Liver (tissue), 8 donors: ENCODE measurements at regions not wholly inside any gene's neighbourhood (a gene's known extent, or its start where the extent isn't known, plus 50 kb on each side); places are given as distances from the start of the nearest gene placed in this dataset.

Experiments used
- DNase-seq: peaks from one replicate; pipeline ENCODE4 v3.0.0-alpha.2; 2017; ENCODE audit warnings: low spot score
- H3K27ac ChIP-seq, 2 donors: one replicate each; pipeline ENCODE4 v1.7.0; 2013; ENCODE audit warnings: inconsistent platforms in 2 of 2, low read length in 2 of 2, control low read depth in 1 of 2, low read depth in 1 of 2, mild to moderate bottlenecking in 1 of 2
- H3K27me3 ChIP-seq, 4 donors: one replicate each; pipeline versions ENCODE4 v1.6.1 to v1.7.0; 2013; ENCODE audit warnings: low read length in 3 of 4, inconsistent platforms in 1 of 4, mild to moderate bottlenecking in 1 of 4, moderate library complexity in 1 of 4; ENCODE audit not compliant: control insufficient read depth in 4 of 4, insufficient read depth in 4 of 4
- H3K36me3 ChIP-seq, 4 donors: one replicate each; pipeline versions ENCODE4 v1.6.1 to v1.7.0; 2013; ENCODE audit warnings: low read length in 3 of 4, mild to moderate bottlenecking in 3 of 4, low read depth in 1 of 4, moderate library complexity in 1 of 4; ENCODE audit not compliant: control insufficient read depth in 4 of 4, insufficient read depth in 3 of 4
- H3K4me1 ChIP-seq, 4 donors: one replicate each; pipeline versions ENCODE4 v1.6.1 to v1.7.0; 2013; ENCODE audit warnings: low read length in 3 of 4, mild to moderate bottlenecking in 3 of 4, moderate library complexity in 1 of 4; ENCODE audit not compliant: control insufficient read depth in 4 of 4, insufficient read depth in 4 of 4
- H3K4me3 ChIP-seq, 3 donors: one replicate each; pipeline versions ENCODE4 v1.6.1 to v1.7.0; 2013; ENCODE audit warnings: low read length in 3 of 3, control low read depth in 1 of 3, low read depth in 1 of 3, mild to moderate bottlenecking in 1 of 3
- H3K9ac ChIP-seq, 2 donors: one replicate each; pipeline ENCODE4 v1.7.0; 2013; ENCODE audit warnings: low read length in 2 of 2, mild to moderate bottlenecking in 2 of 2, moderate library complexity in 2 of 2, control low read depth in 1 of 2, low read depth in 1 of 2
- H3K9me3 ChIP-seq, 4 donors: one replicate each; pipeline versions ENCODE4 v1.6.1 to v1.7.0; 2013; ENCODE audit warnings: low read length in 3 of 4; ENCODE audit not compliant: control insufficient read depth in 4 of 4
- EGR1 ChIP-seq, 2 donors: IDR thresholded peaks; 2 replicates each; pipeline ENCODE4 v1.6.1; 2016 to 2018; ENCODE audit warnings: antibody characterized with exemption in 2 of 2, low read depth in 2 of 2
- FOXA1 ChIP-seq: IDR thresholded peaks from 2 replicates; pipeline ENCODE4 v1.6.1; 2016; ENCODE audit warnings: antibody characterized with exemption
- FOXA2 ChIP-seq: IDR thresholded peaks from 2 replicates; pipeline ENCODE4 v1.6.1; 2016; ENCODE audit warnings: antibody characterized with exemption
- GABPA ChIP-seq, 2 donors: IDR thresholded peaks in 1 of 2; conservative IDR thresholded peaks in 1 of 2; 2 replicates each; pipeline ENCODE4 v1.6.1; 2016; ENCODE audit warnings: antibody characterized with exemption in 2 of 2, mild to moderate bottlenecking in 1 of 2, moderate library complexity in 1 of 2
- HNF4A ChIP-seq, 2 donors: conservative IDR thresholded peaks; 2 replicates each; pipeline ENCODE4 v1.6.1; 2016; ENCODE audit warnings: antibody characterized with exemption in 2 of 2, mild to moderate bottlenecking in 2 of 2
- NR2F2 ChIP-seq: IDR thresholded peaks from 2 replicates; pipeline ENCODE4 v1.6.1; 2016; ENCODE audit warnings: antibody characterized with exemption
- RXRA ChIP-seq, 2 donors: IDR thresholded peaks; 2 replicates each; pipeline ENCODE4 v1.6.1; 2017 to 2018; ENCODE audit warnings: antibody characterized with exemption in 2 of 2, mild to moderate bottlenecking in 1 of 2
- SP1 ChIP-seq: IDR thresholded peaks from 2 replicates; pipeline ENCODE4 v1.6.1; 2018; ENCODE audit warnings: antibody characterized with exemption, mild to moderate bottlenecking
- TAF1 ChIP-seq: conservative IDR thresholded peaks from 2 replicates; pipeline ENCODE4 v1.6.1; 2016; ENCODE audit warnings: antibody characterized with exemption, mild to moderate bottlenecking
- YY1 ChIP-seq: IDR thresholded peaks from 2 replicates; pipeline ENCODE4 v1.6.1; 2016; ENCODE audit warnings: antibody characterized with exemption, mild to moderate bottlenecking
- WGBS: extraction: QIAGEN DNeasy Blood & Tissue Kit; methylation state at CpG from one replicate; pipeline ENCODE4 v1.1.7; 2013; 5-methylcytosine and 5-hydroxymethylcytosine counted together
- TF ChIP-seq, protein P1 (sequence below): IDR thresholded peaks from 2 replicates; pipeline ENCODE4 v1.6.1; 2016; ENCODE audit warnings: antibody characterized with exemption
- TF ChIP-seq, protein P2 (sequence below): fragments of 150-350 bp; IDR thresholded peaks from 2 replicates; pipeline ENCODE4 v1.5.1; 2017; ENCODE audit warnings: improper control_type of control experiment, low read depth, low read length; ENCODE audit not compliant: missing input control
- TF ChIP-seq, protein P3 (sequence below): IDR thresholded peaks from 2 replicates; pipeline ENCODE4 v1.6.1; 2016; ENCODE audit warnings: antibody characterized with exemption
- TF ChIP-seq, protein P4 (sequence below): IDR thresholded peaks from 2 replicates; pipeline ENCODE4 v1.6.1; 2016; ENCODE audit warnings: antibody characterized with exemption, mild to moderate bottlenecking
- donor health status: healthy.
- donor health status: healthy.
- donor health status: healthy.
- donor health status: healthy.
- donor health status: healthy.

- Histone ChIP-seq H3K4me1 (no peaks in the 10 kb centered on the region), H3K27me3 (peaks cover 0 to 6% (median 0%) of the 10 kb centered on the region in 4 donors), H3K36me3 (no peaks in the 10 kb centered on the region), H3K9me3 (no peaks in the 10 kb centered on the region), H3K27ac (no peak overlapping the region), H3K9ac (no peak overlapping the region), H3K4me3 (no peak overlapping the region)
- no peak for TF ChIP-seq FOXA2
- no peak for TF ChIP-seq YY1
- TF ChIP-seq EGR1 (IDR thresholded peaks at IDR 0.05; ENCODE audit: low read depth in 2 of 2), result no peak
- TF ChIP-seq RXRA (IDR thresholded peaks at IDR 0.05), result no peak
- TF ChIP-seq, protein P1, sequence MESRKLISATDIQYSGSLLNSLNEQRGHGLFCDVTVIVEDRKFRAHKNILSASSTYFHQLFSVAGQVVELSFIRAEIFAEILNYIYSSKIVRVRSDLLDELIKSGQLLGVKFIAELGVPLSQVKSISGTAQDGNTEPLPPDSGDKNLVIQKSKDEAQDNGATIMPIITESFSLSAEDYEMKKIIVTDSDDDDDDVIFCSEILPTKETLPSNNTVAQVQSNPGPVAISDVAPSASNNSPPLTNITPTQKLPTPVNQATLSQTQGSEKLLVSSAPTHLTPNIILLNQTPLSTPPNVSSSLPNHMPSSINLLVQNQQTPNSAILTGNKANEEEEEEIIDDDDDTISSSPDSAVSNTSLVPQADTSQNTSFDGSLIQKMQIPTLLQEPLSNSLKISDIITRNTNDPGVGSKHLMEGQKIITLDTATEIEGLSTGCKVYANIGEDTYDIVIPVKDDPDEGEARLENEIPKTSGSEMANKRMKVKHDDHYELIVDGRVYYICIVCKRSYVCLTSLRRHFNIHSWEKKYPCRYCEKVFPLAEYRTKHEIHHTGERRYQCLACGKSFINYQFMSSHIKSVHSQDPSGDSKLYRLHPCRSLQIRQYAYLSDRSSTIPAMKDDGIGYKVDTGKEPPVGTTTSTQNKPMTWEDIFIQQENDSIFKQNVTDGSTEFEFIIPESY, result no peak
- TF ChIP-seq, protein P2, sequence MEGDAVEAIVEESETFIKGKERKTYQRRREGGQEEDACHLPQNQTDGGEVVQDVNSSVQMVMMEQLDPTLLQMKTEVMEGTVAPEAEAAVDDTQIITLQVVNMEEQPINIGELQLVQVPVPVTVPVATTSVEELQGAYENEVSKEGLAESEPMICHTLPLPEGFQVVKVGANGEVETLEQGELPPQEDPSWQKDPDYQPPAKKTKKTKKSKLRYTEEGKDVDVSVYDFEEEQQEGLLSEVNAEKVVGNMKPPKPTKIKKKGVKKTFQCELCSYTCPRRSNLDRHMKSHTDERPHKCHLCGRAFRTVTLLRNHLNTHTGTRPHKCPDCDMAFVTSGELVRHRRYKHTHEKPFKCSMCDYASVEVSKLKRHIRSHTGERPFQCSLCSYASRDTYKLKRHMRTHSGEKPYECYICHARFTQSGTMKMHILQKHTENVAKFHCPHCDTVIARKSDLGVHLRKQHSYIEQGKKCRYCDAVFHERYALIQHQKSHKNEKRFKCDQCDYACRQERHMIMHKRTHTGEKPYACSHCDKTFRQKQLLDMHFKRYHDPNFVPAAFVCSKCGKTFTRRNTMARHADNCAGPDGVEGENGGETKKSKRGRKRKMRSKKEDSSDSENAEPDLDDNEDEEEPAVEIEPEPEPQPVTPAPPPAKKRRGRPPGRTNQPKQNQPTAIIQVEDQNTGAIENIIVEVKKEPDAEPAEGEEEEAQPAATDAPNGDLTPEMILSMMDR, result no peak
- TF ChIP-seq GABPA (IDR thresholded peaks at IDR 0.05 in 1 of 2, conservative IDR thresholded peaks at IDR 0.05 in 1 of 2), result no peak
- no peak for TF ChIP-seq NR2F2
- no peak for TF ChIP-seq HNF4A (conservative IDR thresholded peaks at IDR 0.05)
- TF ChIP-seq, protein P3, sequence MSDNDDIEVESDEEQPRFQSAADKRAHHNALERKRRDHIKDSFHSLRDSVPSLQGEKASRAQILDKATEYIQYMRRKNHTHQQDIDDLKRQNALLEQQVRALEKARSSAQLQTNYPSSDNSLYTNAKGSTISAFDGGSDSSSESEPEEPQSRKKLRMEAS, result no peak
- no peak for TF ChIP-seq SP1
- WGBS, result 82% methylated on average over 4 of the region's 4 CpGs
- DNase-seq, result no peak
Observed at GRCh38 chr19:29266603-29267002, 53.7 kb upstream of the UQCRFS1 start.

GRCh38 chr19:29267701-29268100, 54.8 kb upstream of the UQCRFS1 start:
- peaks cover 0 to 6% (median 0%) of the 10 kb centered on the region in 4 donors for H3K27me3 ChIP-seq
- no peak overlapping the region for H3K4me3 ChIP-seq
- DNase-seq, result no peak
- WGBS, result 82% methylated on average over 8 of the region's 8 CpGs
- no peaks in the 10 kb centered on the region for H3K36me3 ChIP-seq
- H3K27ac ChIP-seq, result no peak overlapping the region
- TF ChIP-seq FOXA1, result no peak
- TF ChIP-seq NR2F2, result no peak
- no peak for TF ChIP-seq YY1
- no peak for TF ChIP-seq SP1
- TF ChIP-seq, protein P4, sequence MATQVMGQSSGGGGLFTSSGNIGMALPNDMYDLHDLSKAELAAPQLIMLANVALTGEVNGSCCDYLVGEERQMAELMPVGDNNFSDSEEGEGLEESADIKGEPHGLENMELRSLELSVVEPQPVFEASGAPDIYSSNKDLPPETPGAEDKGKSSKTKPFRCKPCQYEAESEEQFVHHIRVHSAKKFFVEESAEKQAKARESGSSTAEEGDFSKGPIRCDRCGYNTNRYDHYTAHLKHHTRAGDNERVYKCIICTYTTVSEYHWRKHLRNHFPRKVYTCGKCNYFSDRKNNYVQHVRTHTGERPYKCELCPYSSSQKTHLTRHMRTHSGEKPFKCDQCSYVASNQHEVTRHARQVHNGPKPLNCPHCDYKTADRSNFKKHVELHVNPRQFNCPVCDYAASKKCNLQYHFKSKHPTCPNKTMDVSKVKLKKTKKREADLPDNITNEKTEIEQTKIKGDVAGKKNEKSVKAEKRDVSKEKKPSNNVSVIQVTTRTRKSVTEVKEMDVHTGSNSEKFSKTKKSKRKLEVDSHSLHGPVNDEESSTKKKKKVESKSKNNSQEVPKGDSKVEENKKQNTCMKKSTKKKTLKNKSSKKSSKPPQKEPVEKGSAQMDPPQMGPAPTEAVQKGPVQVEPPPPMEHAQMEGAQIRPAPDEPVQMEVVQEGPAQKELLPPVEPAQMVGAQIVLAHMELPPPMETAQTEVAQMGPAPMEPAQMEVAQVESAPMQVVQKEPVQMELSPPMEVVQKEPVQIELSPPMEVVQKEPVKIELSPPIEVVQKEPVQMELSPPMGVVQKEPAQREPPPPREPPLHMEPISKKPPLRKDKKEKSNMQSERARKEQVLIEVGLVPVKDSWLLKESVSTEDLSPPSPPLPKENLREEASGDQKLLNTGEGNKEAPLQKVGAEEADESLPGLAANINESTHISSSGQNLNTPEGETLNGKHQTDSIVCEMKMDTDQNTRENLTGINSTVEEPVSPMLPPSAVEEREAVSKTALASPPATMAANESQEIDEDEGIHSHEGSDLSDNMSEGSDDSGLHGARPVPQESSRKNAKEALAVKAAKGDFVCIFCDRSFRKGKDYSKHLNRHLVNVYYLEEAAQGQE, result no peak
- no peak for TF ChIP-seq TAF1
- TF ChIP-seq GABPA (IDR thresholded peaks at IDR 0.05 in 1 of 2, conservative IDR thresholded peaks at IDR 0.05 in 1 of 2), result no peak
- H3K4me1 ChIP-seq, result no peaks in the 10 kb centered on the region
- no peaks in the 10 kb centered on the region for H3K9me3 ChIP-seq
- H3K9ac ChIP-seq, result no peak overlapping the region
